HEK293 (cell line): ENCODE measurements at regions not wholly inside any gene's neighbourhood (a gene's known extent, or its start where the extent isn't known, plus 50 kb on each side); places are given as distances from the start of the nearest gene placed in this dataset.

ENCODE experiments used
- KLF16 ChIP-seq: fragments of 450-650 bp; formaldehyde crosslinking; IDR thresholded peaks from 2 replicates; pipeline ENCODE4 v1.5.1; 2017; ENCODE audit warnings: missing biosample characterization, missing genetic modification characterization
- OSR2 ChIP-seq: fragments of 450-650 bp; formaldehyde crosslinking; IDR thresholded peaks from 2 replicates; pipeline ENCODE4 v1.5.1; 2016; ENCODE audit warnings: missing biosample characterization, missing genetic modification characterization
- ZNF132 ChIP-seq: fragments of 450-650 bp; formaldehyde crosslinking; IDR thresholded peaks from 2 replicates; pipeline ENCODE4 v1.5.1; 2017; ENCODE audit warnings: missing biosample characterization, missing genetic modification characterization, borderline replicate concordance
- ZNF138 ChIP-seq: fragments of 450-650 bp; formaldehyde crosslinking; IDR thresholded peaks from 2 replicates; pipeline ENCODE4 v1.5.1; 2016; ENCODE audit warnings: missing biosample characterization, missing genetic modification characterization, borderline replicate concordance
- ZNF398 ChIP-seq: fragments of 450-650 bp; formaldehyde crosslinking; IDR thresholded peaks from 2 replicates; pipeline ENCODE4 v1.5.1; 2017; ENCODE audit warnings: missing biosample characterization, missing genetic modification characterization
- ZNF510 ChIP-seq: fragments of 450-650 bp; formaldehyde crosslinking; IDR thresholded peaks from 2 replicates; pipeline ENCODE4 v1.5.1; 2018; ENCODE audit warnings: mild to moderate bottlenecking, missing genetic modification characterization, missing biosample characterization; ENCODE audit not compliant: insufficient replicate concordance
- ZNF623 ChIP-seq: fragments of 450-650 bp; formaldehyde crosslinking; IDR thresholded peaks from 2 replicates; pipeline ENCODE4 v1.5.1; 2016; ENCODE audit warnings: missing biosample characterization, missing genetic modification characterization
- ZNF843 ChIP-seq: fragments of 450-650 bp; formaldehyde crosslinking; IDR thresholded peaks from 2 replicates; pipeline ENCODE4 v1.5.1; 2016; ENCODE audit warnings: missing biosample characterization, missing genetic modification characterization
- ZSCAN16 ChIP-seq: fragments of 450-650 bp; formaldehyde crosslinking; IDR thresholded peaks from 2 replicates; pipeline ENCODE4 v1.5.1; 2016; ENCODE audit warnings: missing biosample characterization, missing genetic modification characterization
- ZSCAN30 ChIP-seq: fragments of 450-650 bp; IDR thresholded peaks from 2 replicates; pipeline ENCODE4 v1.5.1; 2018; ENCODE audit warnings: missing biosample characterization, mild to moderate bottlenecking, missing genetic modification characterization, moderate library complexity
- TF ChIP-seq, protein P1 (sequence below): fragments of 450-650 bp; formaldehyde crosslinking; IDR thresholded peaks from 2 replicates; pipeline ENCODE4 v1.5.1; 2016; ENCODE audit warnings: missing biosample characterization, missing genetic modification characterization
- TF ChIP-seq, protein P2 (sequence below): fragments of 450-650 bp; formaldehyde crosslinking; IDR thresholded peaks from 2 replicates; pipeline ENCODE4 v1.5.1; 2016; ENCODE audit warnings: missing biosample characterization, missing genetic modification characterization

GRCh38 chr5:180424094-180424493, 70.1 kb upstream of the CNOT6 start:
- TF ChIP-seq OSR2 (tag by site-specific recombination) = no peak
- TF ChIP-seq ZNF132 (tag by site-specific recombination) = no peak
- no peak for TF ChIP-seq ZSCAN16 (tag by site-specific recombination)
- no peak for TF ChIP-seq ZNF138 (tag by site-specific recombination)
- TF ChIP-seq ZNF843 (tag by site-specific recombination) = no peak
- TF ChIP-seq, protein P1, sequence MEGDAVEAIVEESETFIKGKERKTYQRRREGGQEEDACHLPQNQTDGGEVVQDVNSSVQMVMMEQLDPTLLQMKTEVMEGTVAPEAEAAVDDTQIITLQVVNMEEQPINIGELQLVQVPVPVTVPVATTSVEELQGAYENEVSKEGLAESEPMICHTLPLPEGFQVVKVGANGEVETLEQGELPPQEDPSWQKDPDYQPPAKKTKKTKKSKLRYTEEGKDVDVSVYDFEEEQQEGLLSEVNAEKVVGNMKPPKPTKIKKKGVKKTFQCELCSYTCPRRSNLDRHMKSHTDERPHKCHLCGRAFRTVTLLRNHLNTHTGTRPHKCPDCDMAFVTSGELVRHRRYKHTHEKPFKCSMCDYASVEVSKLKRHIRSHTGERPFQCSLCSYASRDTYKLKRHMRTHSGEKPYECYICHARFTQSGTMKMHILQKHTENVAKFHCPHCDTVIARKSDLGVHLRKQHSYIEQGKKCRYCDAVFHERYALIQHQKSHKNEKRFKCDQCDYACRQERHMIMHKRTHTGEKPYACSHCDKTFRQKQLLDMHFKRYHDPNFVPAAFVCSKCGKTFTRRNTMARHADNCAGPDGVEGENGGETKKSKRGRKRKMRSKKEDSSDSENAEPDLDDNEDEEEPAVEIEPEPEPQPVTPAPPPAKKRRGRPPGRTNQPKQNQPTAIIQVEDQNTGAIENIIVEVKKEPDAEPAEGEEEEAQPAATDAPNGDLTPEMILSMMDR (tag by site-specific recombination) = no peak
- TF ChIP-seq, protein P2, sequence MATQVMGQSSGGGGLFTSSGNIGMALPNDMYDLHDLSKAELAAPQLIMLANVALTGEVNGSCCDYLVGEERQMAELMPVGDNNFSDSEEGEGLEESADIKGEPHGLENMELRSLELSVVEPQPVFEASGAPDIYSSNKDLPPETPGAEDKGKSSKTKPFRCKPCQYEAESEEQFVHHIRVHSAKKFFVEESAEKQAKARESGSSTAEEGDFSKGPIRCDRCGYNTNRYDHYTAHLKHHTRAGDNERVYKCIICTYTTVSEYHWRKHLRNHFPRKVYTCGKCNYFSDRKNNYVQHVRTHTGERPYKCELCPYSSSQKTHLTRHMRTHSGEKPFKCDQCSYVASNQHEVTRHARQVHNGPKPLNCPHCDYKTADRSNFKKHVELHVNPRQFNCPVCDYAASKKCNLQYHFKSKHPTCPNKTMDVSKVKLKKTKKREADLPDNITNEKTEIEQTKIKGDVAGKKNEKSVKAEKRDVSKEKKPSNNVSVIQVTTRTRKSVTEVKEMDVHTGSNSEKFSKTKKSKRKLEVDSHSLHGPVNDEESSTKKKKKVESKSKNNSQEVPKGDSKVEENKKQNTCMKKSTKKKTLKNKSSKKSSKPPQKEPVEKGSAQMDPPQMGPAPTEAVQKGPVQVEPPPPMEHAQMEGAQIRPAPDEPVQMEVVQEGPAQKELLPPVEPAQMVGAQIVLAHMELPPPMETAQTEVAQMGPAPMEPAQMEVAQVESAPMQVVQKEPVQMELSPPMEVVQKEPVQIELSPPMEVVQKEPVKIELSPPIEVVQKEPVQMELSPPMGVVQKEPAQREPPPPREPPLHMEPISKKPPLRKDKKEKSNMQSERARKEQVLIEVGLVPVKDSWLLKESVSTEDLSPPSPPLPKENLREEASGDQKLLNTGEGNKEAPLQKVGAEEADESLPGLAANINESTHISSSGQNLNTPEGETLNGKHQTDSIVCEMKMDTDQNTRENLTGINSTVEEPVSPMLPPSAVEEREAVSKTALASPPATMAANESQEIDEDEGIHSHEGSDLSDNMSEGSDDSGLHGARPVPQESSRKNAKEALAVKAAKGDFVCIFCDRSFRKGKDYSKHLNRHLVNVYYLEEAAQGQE = no peak
- TF ChIP-seq ZSCAN30 (tag by site-specific recombination) = no peak
- TF ChIP-seq KLF16 (tag by site-specific recombination) = no peak
- TF ChIP-seq ZNF623 (tag by site-specific recombination) = no peak
- no peak for TF ChIP-seq ZNF398 (tag by site-specific recombination)
- TF ChIP-seq ZNF510 = no peak
